ENCODE measurements at regions not wholly inside any gene's neighbourhood (a gene's known extent, or its start where the extent isn't known, plus 50 kb on each side); places are given as distances from the start of the nearest gene placed in this dataset.
"Not testable (repeated sequence)": the region's sequence is repeated elsewhere in the genome, so short reads cannot be mapped to it uniquely, and the experiment has no call there.

- peak; percentile 77 for DNase-seq (ENCODE audit: low read depth, low spot score)
- Mint-ChIP-seq H3K9me3 (peaks cover 2% of the 10 kb centered on the region), H3K4me3 (no peak overlapping the region), H3K36me3 (ENCODE audit: low read depth) (no peaks in the 10 kb centered on the region), H3K27me3 (ENCODE audit: low read depth) (no peaks in the 10 kb centered on the region), H3K27ac (ENCODE audit: unreplicated experiment) (no peak overlapping the region), H3K4me1 (no peaks in the 10 kb centered on the region)
- TF ChIP-seq, protein P1, sequence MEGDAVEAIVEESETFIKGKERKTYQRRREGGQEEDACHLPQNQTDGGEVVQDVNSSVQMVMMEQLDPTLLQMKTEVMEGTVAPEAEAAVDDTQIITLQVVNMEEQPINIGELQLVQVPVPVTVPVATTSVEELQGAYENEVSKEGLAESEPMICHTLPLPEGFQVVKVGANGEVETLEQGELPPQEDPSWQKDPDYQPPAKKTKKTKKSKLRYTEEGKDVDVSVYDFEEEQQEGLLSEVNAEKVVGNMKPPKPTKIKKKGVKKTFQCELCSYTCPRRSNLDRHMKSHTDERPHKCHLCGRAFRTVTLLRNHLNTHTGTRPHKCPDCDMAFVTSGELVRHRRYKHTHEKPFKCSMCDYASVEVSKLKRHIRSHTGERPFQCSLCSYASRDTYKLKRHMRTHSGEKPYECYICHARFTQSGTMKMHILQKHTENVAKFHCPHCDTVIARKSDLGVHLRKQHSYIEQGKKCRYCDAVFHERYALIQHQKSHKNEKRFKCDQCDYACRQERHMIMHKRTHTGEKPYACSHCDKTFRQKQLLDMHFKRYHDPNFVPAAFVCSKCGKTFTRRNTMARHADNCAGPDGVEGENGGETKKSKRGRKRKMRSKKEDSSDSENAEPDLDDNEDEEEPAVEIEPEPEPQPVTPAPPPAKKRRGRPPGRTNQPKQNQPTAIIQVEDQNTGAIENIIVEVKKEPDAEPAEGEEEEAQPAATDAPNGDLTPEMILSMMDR (conservative IDR thresholded peaks at IDR 0.05), result peak; percentile 93
Observed at GRCh38 chr3:35908366-35909232, 269.3 kb downstream of the ARPP21 start.

GRCh38 chr3:35919160-35919559 is 279.8 kb downstream of the ARPP21 start:
- peaks cover 2% of the 10 kb centered on the region for H3K4me1 Mint-ChIP-seq
- no peaks in the 10 kb centered on the region for H3K27me3 Mint-ChIP-seq (ENCODE audit: low read depth)
- TF ChIP-seq, protein P1 (conservative IDR thresholded peaks at IDR 0.05), result no peak
- no peak overlapping the region for H3K4me3 Mint-ChIP-seq
- H3K27ac Mint-ChIP-seq (ENCODE audit: unreplicated experiment), result no peak overlapping the region
- H3K9me3 Mint-ChIP-seq, result peaks cover 20% of the 10 kb centered on the region
- DNase-seq (ENCODE audit: low read depth, low spot score), result no peak
- no peaks in the 10 kb centered on the region for H3K36me3 Mint-ChIP-seq (ENCODE audit: low read depth)

DNA sequence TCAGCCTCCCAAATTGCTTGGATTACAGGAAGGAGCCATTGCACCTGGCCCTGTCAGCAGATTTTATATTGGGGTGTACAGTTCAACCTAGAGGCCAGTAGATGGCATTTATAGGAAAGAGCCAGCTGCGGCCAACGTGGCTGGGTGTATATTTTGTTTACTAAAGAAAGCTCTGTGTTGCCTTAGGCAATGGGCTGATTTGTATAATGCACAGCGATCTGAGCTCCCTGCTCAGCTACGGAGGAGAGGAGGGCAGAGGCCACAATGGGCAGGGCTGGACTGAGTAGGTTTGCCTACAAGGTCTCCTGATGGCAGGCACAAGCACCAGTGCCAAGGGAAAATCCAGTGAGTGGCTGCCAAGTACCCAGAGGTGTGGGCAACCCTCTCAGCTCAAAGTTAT is 282.4 kb downstream of the ARPP21 start:
- Mint-ChIP-seq H3K4me3 (no peak overlapping the region), H3K36me3 (ENCODE audit: low read depth) (no peaks in the 10 kb centered on the region), H3K9me3 (peaks cover 27% of the 10 kb centered on the region), H3K27me3 (ENCODE audit: low read depth) (no peaks in the 10 kb centered on the region), H3K4me1 (peaks cover 4% of the 10 kb centered on the region), H3K27ac (ENCODE audit: unreplicated experiment) (peak overlapping the region; percentile 84)
- DNase-seq (ENCODE audit: low read depth, low spot score), result no peak
- TF ChIP-seq, protein P1 (conservative IDR thresholded peaks at IDR 0.05), result no peak

- not testable (repeated sequence) for H3K27me3 Mint-ChIP-seq (ENCODE audit: low read depth)
Observed at GRCh38 chr3:35924070-35924469, 284.7 kb downstream of the ARPP21 start.

GRCh38 chr3:35927441-35927840 is 288.1 kb downstream of the ARPP21 start:
- no peaks in the 10 kb centered on the region for H3K27me3 Mint-ChIP-seq (ENCODE audit: low read depth)
- no peaks in the 10 kb centered on the region for H3K36me3 Mint-ChIP-seq (ENCODE audit: low read depth)
- TF ChIP-seq, protein P1 (conservative IDR thresholded peaks at IDR 0.05), result no peak
- H3K4me3 Mint-ChIP-seq, result no peak overlapping the region
- peaks cover 12% of the 10 kb centered on the region for H3K4me1 Mint-ChIP-seq
- H3K9me3 Mint-ChIP-seq, result peaks cover 12% of the 10 kb centered on the region
- H3K27ac Mint-ChIP-seq (ENCODE audit: unreplicated experiment), result no peak overlapping the region
- DNase-seq (ENCODE audit: low read depth, low spot score), result no peak

More at GRCh38 chr3:35924070-35924469, 284.7 kb downstream of the ARPP21 start:
- Mint-ChIP-seq H3K4me1 (peaks cover 12% of the 10 kb centered on the region), H3K9me3 (peaks cover 21% of the 10 kb centered on the region), H3K27ac (ENCODE audit: unreplicated experiment) (peak overlapping the region; percentile 7)
- H3K36me3 Mint-ChIP-seq (ENCODE audit: low read depth); H3K4me3 Mint-ChIP-seq: not testable (repeated sequence)
- TF ChIP-seq, protein P1 (conservative IDR thresholded peaks at IDR 0.05), result peak; percentile 64
- DNase-seq (ENCODE audit: low read depth, low spot score), result peak; percentile 10

All from neural crest cell (in vitro differentiated cells).